Mammary epithelial cell (primary cell): ENCODE measurements at regions not wholly inside any gene's neighbourhood (a gene's known extent, or its start where the extent isn't known, plus 50 kb on each side); places are given as distances from the start of the nearest gene placed in this dataset.

Source experiments
- CTCF ChIP-seq, 2 donors: IDR thresholded peaks in 1 of 2; conservative IDR thresholded peaks in 1 of 2; 2 replicates each; pipeline ENCODE4 v1.5.1; 2011 to 2012; ENCODE audit warnings: inconsistent platforms in 2 of 2, low read length in 2 of 2, mild to moderate bottlenecking in 2 of 2, control low read depth in 1 of 2, low read depth in 1 of 2; ENCODE audit not compliant: insufficient read depth in 1 of 2; ENCODE audit errors: extremely low read depth in 1 of 2
- EZH2 ChIP-seq: IDR thresholded peaks from 2 replicates; pipeline ENCODE4 v1.6.1; 2012; ENCODE audit warnings: low read length, inconsistent platforms, borderline replicate concordance

- TF ChIP-seq CTCF (conservative IDR thresholded peaks at IDR 0.05 in 1 of 2, IDR thresholded peaks at IDR 0.05 in 1 of 2; ENCODE audit: extremely low read depth in 1 of 2, insufficient read depth in 1 of 2, low read depth in 1 of 2, low read length in 2 of 2) (no peak), EZH2 (no peak)
Measured at GRCh38 chrX:82370978-82371646, 1137.0 kb upstream of the POU3F4 start.
